ENCODE measurements at regions not wholly inside any gene's neighbourhood (a gene's known extent, or its start where the extent isn't known, plus 50 kb on each side); places are given as distances from the start of the nearest gene placed in this dataset.

GRCh38 chr18:40016405-40016804 lies 1938.6 kb upstream of the PIK3C3 start:
- TF ChIP-seq POLR2AphosphoS5 (IDR thresholded peaks at IDR 0.05) (no peak), CTCF (IDR thresholded peaks at IDR 0.05 in 8 of 11, conservative IDR thresholded peaks at IDR 0.05 in 3 of 11) (no peak), POLR2A (IDR thresholded peaks at IDR 0.05) (no peak)
